HG03565 (cell line): ENCODE measurements at regions not wholly inside any gene's neighbourhood (a gene's known extent, or its start where the extent isn't known, plus 50 kb on each side); places are given as distances from the start of the nearest gene placed in this dataset.
"Not testable (repeated sequence)": the region's sequence is repeated elsewhere in the genome, so short reads cannot be mapped to it uniquely, and the experiment has no call there.

ENCODE experiments used
- ATAC-seq: cut with Tn5 transposase; IDR thresholded peaks from one replicate; pipeline ENCODE4 v1.9.1; 2021; ENCODE audit warnings: mild to moderate bottlenecking, moderate library complexity; ENCODE audit not compliant: unreplicated experiment

DNA sequence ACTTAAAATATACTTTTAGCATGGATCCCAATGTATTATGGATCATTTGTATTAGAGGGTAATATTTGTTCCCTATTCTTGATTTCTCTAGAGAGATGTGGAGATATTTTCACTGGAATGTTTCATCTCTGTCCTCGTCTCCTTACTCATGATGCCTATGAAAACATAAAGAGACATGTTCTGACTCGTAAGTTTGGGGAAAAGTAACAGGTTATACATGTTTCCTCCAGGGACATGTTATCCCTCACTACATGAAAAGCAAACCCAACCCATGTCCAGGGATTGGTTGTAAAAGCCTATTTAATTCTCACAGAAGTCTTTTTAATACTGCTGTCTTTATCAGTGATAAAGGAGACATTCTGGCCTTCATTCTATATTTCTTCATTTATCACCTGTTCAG lies 621.4 kb downstream of the GABRG1 start:
- ATAC-seq: no peak

DNA sequence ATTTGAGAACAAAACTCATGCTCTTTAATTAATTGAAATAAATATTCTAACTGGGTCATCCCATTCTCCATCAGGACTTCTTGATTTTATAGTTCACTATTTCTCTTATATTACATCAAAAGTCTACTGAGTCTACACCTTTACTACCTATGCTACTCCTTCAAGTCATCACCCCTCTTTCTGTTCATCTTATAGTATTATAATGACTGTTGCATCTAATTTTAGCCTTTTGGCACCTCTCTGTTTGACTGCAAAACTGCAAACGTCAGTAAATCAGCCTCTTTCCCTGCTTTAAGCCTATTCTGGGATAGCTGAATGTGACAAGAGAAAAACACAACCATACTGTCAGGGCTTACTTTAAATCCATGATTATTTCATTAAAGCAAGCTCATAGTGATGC lies 639.1 kb downstream of the GABRG1 start:
- no peak for ATAC-seq

DNA sequence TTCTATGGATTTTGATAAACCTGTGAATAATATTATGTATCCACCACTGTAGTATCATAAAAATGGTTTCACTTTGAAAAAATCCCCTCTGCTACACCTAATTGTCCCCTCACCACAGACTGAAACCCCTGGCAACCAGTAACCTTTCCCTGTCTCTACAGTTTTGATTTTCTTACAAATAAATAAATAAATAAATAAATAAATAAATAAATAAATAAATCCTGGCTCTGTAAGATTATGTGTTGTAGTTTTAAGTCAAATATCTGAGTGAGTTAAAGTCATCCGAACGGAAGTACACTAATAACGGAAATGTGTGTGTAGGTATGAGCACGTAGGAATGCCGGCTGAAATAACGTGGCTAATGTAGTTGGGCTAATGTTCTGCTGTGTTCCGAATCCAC lies 641.5 kb downstream of the GABRG1 start:
- ATAC-seq: no peak

DNA sequence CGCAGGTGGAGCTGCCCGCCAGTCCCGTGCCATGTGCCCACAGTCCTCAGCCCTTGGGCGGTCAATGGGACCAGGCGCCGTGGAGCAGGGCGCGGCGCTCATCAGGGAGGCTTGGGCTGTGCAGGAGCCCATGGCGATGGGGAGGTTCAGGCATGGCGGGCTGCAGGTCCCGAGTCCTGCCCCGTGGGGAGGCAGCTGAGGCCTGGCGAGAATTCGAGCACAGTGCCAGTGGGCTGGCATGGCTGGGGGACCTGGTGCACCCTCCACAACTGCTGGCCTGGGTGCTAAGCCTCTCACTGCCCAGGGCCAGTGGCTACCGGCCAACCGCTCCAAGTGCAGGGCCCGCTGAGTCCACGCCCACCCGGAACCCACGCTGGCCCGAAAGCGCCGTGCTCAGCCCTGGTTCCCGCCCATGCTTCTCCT lies 646.5 kb downstream of the GABRG1 start:
- ATAC-seq: no peak

GRCh38 chr4:45475548-45475947 lies 648.3 kb downstream of the GABRG1 start:
- no peak for ATAC-seq

GRCh38 chr4:45472490-45472889 lies 651.4 kb downstream of the GABRG1 start:
- no peak for ATAC-seq

GRCh38 chr4:45471335-45471734 lies 652.5 kb downstream of the GABRG1 start:
- no peak for ATAC-seq

DNA sequence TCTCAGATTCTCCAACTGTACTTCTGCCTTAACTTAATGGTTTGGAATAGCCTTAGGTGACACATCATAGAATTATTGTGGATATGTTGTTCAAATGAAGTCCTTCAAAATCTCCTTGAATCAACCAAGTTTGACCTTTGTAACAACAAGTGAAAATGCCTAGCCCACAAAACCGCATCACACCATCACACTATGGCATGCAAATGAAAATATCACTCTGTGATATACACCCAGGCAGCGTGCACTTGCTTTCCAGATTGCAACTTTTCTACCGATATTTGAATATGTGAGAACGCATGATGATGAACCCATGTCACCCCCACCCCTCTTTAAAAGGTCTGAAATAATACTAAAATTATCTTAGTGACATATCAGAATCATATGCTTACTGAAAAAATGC lies 656.7 kb downstream of the GABRG1 start:
- no peak for ATAC-seq

- ATAC-seq: not testable (repeated sequence)
Measured at GRCh38 chr4:45460157-45460556, 663.7 kb downstream of the GABRG1 start.

- no peak for ATAC-seq
Measured at GRCh38 chr4:45455217-45455616, 668.6 kb downstream of the GABRG1 start.

GRCh38 chr4:45453258-45453853 lies 670.5 kb downstream of the GABRG1 start:
- no peak for ATAC-seq

DNA sequence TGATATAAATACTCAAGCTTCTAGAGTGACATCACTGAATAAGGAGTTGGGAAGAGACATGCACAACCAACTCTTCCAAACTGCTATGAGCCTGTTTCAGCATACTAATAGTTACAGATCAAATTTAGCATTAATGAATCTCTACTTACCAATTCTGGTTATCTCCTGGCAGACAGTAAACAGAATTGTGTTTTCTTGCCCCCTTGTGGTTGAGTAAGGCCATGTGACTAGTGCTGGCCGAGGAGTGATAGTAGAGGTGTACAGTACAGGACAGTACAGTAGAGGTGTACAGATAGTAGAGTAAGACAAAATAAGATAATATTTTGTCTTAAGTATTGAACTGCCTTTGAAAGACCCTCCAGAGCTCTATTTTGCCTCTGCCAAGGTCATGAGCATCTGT lies 681.4 kb downstream of the GABRG1 start:
- no peak for ATAC-seq

DNA sequence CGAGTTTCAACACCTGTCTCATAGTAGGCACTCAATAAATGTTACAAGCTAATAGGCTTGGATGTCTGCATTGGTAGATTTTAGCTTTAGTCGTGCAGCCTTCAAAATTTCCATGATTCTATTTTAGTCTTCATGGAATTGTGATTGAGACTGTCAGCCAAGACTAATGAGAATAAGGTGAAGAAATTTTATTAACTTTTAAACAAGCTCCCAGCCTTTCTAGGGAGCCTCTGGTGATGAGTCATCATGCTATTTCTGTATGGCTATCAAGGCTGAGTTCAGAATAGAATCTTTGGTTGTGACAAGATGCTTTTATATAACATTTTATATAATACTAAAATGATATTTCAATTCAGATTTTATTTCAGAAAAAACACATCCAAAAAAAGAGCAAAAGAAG lies 685.8 kb downstream of the GABRG1 start:
- ATAC-seq: no peak

- ATAC-seq: no peak
Measured at GRCh38 chr4:45437381-45437780, 686.5 kb downstream of the GABRG1 start.

DNA sequence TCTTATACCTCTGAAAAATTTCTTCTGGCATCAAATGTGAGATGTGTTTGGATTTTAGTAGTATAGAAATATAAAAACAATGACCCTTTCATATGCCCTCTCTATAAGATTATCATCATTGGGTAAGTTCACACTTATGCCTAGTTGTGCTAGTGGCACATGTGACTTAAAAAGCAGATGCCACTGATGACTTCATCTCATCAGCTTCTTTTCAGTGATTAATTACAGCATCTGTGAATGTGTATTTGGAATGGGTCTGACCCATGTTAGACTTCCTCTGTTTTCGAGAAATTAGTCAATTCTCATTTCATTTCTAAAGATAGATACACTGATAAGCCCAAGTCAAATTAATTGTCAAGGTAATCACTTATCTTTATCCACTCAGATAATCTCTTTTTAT lies 698.7 kb downstream of the GABRG1 start:
- no peak for ATAC-seq

DNA sequence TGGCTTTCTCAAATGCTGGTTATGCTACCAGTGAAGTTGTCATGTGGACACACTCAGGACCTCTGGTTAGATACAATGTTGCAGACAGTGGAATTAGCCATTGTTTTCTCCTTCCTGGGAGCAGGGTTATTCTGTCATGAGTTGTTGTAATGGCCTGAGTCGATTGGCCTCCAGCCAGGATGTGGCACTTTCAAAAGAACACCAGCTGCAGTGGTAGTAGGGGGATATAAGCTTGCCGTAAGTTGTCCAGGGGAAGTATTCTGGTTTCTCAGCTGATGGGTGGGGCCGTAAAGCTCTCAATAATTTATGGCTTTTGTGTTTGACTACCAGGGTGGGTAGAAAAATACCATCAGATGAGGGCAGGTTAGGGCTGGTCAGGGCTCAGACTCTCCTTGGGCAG lies 697.5 kb upstream of the GNPDA2 start:
- ATAC-seq: no peak

GRCh38 chr4:45420091-45420674 lies 693.8 kb upstream of the GNPDA2 start:
- not testable (repeated sequence) for ATAC-seq

DNA sequence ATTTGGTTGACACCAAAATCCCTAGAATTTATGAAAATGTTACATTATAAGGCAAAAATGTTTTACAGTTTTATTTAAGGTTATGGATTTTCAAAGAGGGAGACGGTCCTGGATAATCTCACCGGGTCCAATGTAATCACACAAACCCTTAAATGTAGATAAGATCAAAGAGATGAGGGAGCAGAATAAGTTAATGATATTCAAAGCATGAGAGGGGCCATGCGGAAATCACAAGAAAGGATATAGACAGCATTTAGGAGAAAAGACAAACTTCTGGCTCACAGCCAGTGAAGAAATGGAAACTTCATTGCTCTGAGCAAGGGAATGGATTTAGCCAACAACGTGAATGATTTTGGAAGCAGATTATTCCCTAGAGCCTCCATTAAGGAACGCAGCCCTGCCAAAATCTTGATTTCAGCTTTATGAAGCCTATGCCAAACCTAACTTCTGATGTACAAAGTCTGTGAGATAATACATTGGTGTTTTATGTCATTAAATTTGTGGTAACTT lies 684.4 kb upstream of the GNPDA2 start:
- no peak for ATAC-seq

DNA sequence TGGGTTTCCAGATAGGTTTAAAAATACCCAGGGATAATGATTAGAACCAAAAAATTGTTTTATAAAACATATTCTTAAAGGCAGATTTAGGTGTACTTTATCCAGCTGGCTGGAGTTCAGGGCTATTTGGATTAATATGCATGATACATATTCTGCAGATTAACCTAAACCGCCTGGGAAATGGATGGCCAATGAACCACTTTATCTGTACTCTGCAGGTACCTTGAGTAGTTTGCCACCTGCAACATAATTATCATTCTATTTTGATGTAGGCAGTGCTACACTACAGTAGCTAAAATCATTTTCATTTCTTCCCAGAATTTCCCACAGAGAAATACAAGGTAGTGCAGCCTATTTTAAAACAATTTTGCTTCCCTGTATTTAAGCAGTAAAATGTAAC lies 683.2 kb upstream of the GNPDA2 start:
- no peak for ATAC-seq

- no peak for ATAC-seq
Measured at GRCh38 chr4:45408996-45409395, 682.6 kb upstream of the GNPDA2 start.

DNA sequence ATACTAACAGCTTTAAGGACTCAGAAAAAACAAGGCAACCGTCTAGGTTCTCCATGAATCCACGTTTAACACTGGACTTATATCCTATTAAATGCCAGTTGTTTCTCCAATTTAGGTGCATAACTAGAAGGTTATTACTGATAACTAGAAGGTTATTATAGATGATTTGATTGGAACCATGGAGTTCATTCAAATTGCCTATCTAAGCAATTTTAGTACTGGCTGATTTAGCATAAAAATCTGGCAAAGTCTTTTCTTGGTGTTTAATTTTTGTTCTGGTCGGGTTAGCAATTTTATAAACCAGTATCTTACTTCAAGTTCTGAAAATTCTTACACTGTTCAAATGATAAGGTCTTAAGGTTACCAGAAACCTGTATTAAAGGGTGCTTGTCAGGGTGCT lies 672.8 kb upstream of the GNPDA2 start:
- no peak for ATAC-seq

GRCh38 chr4:45385306-45385705 lies 659.0 kb upstream of the GNPDA2 start:
- peak; percentile 57 for ATAC-seq

DNA sequence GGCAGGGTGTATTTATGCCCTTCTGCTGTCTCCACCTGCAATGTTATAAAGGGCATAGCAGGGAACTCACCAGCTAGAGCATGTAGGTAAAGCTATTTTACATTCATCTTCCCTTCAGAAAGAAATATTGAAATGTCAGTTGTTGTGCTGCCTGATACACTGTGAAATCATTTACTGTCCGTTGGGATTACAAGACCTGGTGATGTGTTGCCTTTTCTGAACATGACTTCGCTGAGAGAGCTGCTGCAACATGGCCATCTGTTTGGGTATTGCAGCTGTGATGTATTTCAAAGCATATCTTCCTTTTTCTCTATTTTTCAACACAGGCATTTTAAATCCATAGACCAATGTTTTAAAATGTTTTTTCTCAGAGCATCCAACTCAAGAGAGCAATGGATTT lies 644.1 kb upstream of the GNPDA2 start:
- no peak for ATAC-seq
